GDM1 (cell line): ENCODE measurements at regions not wholly inside any gene's neighbourhood (a gene's known extent, or its start where the extent isn't known, plus 50 kb on each side); places are given as distances from the start of the nearest gene placed in this dataset.

Experiments used
- DNase-seq: peaks from one replicate; lab custom pipeline; 2025; lab: John Stamatoyannopoulos, UW

- DNase-seq: no peak
Measured at GRCh38 chr20:41951615-41952014, 333.4 kb upstream of the CHD6 start.

- DNase-seq: no peak
Measured at GRCh38 chr20:41939659-41940058, 321.5 kb upstream of the CHD6 start.

GRCh38 chr20:41938353-41938752 is 320.2 kb upstream of the CHD6 start:
- no peak for DNase-seq

- no peak for DNase-seq
Measured at GRCh38 chr20:41935259-41935791, 317.1 kb upstream of the CHD6 start.

- DNase-seq: no peak
Measured at GRCh38 chr20:41932431-41932830, 314.3 kb upstream of the CHD6 start.

- DNase-seq: no peak
Measured at GRCh38 chr20:41927655-41928054, 309.5 kb upstream of the CHD6 start.

DNA sequence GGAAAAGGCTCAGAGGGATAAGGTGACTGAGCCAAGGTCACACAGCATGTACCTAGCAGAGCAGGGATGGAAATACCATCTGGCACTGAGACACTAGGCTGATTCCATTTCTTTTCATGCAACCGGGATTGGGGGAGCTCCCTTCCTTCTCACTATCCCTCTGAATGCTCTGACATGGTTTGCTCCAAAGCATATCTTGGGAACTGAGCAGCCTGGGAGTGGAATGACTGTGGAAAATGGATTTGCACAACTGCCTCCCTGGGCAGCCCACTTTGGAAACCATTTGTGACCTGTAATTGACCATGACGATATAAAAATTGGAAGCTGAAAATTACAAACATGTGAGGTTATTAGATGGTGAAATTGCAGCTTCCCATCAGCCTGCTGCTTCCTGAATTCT is 309.0 kb upstream of the CHD6 start:
- no peak for DNase-seq

- no peak for DNase-seq
Measured at GRCh38 chr20:41925476-41925875, 307.3 kb upstream of the CHD6 start.

GRCh38 chr20:41923624-41924023 is 305.4 kb upstream of the CHD6 start:
- no peak for DNase-seq

- no peak for DNase-seq
Measured at GRCh38 chr20:41913146-41913545, 295.0 kb upstream of the CHD6 start.

GRCh38 chr20:41910558-41910957 is 292.4 kb upstream of the CHD6 start:
- no peak for DNase-seq

DNA sequence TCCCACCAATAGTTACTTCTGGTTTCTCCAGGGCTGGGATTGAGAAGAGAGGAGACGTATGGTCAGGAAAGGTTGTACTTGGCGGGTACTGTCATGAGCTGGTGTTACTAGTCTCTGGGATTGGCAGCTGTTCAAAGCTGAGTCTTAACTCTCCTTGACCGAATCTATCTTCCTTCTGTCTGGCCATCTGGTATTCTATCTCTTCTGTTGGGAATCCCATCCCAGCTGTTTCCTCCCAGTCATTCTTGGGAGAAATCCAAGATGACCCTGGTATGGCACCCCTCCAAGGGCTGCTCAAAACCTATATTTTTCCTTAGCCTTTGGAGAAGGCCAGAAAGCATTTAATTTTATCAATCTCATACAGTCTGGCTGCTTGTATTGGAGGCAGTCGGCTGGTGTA is 287.0 kb upstream of the CHD6 start:
- no peak for DNase-seq

- no peak for DNase-seq
Measured at GRCh38 chr20:41903586-41903985, 285.4 kb upstream of the CHD6 start.

- no peak for DNase-seq
Measured at GRCh38 chr20:41902346-41902745, 284.2 kb upstream of the CHD6 start.

GRCh38 chr20:41900201-41900691 is 282.1 kb upstream of the CHD6 start:
- DNase-seq: no peak

DNA sequence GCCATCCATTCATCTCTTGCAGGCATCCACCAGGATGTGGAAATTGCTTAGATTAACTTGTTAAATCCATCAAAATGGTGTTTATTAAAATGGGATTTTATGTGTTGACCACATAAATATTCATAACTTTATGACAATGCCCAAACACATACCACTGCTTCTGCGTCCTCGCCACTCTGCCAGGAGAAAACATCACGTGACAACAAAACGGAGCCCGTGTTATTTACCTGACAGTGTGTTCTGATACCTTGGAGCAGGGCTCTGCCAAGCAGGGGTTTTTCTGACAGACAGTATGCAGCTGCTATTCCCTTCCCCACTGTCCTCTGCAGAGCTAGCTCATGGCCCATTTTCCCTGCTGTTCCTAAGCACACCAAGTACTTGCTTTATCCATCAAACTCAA is 279.5 kb upstream of the CHD6 start:
- DNase-seq: no peak

- no peak for DNase-seq
Measured at GRCh38 chr20:41895241-41896032, 277.3 kb upstream of the CHD6 start.

GRCh38 chr20:41894255-41894963 is 276.2 kb upstream of the CHD6 start:
- no peak for DNase-seq

- DNase-seq: no peak
Measured at GRCh38 chr20:41892031-41892430, 273.9 kb upstream of the CHD6 start.

GRCh38 chr20:41889844-41890224 is 271.7 kb upstream of the CHD6 start:
- DNase-seq: no peak

- no peak for DNase-seq
Measured at GRCh38 chr20:41889126-41889843, 271.1 kb upstream of the CHD6 start.

- no peak for DNase-seq
Measured at GRCh38 chr20:41888434-41888833, 270.3 kb upstream of the CHD6 start.

- DNase-seq: no peak
Measured at GRCh38 chr20:41887500-41887899, 269.3 kb upstream of the CHD6 start.
